GM18951 (cell line): ENCODE measurements at regions not wholly inside any gene's neighbourhood (a gene's known extent, or its start where the extent isn't known, plus 50 kb on each side); places are given as distances from the start of the nearest gene placed in this dataset.
"Not testable (repeated sequence)": the region's sequence is repeated elsewhere in the genome, so short reads cannot be mapped to it uniquely, and the experiment has no call there.

Source experiments
- POLR2A ChIP-seq: IDR thresholded peaks from 4 replicates; pipeline ENCODE4 v1.6.1; 2011; ENCODE audit warnings: mild to moderate bottlenecking; ENCODE audit not compliant: insufficient read length, insufficient read depth; ENCODE audit errors: extremely low read depth
- in situ Hi-C: fragments of 300-500 bp; cut with MboI; formaldehyde crosslinking; loops from one replicate; pipeline ENCODE4 v1.12.0; 2022; ENCODE audit warnings: low sequenced_read_pairs, mixed read lengths, inconsistent platforms; ENCODE audit not compliant: unreplicated experiment

GRCh38 chr10:60623627-60624026 lies 154.7 kb upstream of the CDK1 start:
- in situ Hi-C loops, result no loop called here
- TF ChIP-seq POLR2A, result no peak

DNA sequence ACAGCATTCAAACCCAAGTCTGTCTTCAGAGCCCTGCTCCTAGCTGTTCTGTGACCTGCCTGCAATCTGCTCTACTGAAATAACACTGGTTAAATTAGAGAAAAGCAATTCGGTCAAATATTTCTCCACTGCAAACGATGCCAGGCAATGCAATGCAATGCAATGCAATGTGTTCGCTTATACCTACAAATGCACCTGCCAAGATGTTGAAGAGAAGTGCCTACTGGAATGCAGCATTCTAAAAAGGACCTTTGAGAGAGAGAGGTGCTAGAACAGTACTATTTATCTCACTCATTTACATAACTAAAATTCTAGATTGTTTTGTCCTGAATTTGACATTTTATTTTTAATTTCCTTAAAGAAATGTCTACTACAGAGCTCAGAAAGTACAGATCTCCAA lies 157.3 kb upstream of the CDK1 start:
- in situ Hi-C loops, result no loop called here
- no peak for TF ChIP-seq POLR2A

DNA sequence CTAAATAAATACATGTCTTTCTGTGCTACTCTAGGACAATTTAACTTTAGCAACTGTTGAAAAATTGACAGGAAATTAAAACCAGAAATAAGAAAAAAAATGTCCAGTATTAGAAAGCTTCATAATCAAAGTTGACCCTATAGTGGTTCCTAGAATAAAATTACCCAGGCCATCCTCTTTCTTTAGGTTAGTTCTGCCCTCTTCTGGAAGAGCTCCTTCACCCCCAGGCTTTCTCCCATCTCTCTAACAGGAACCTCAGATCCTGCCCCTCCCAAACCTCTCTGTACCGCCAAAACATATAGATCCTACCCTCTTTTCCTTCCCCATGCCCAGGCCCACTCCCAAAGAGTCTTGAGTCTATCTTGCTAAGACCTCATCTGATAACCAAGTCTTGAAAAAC lies 159.4 kb upstream of the CDK1 start:
- TF ChIP-seq POLR2A, result no peak
- in situ Hi-C loops, result no loop called here

DNA sequence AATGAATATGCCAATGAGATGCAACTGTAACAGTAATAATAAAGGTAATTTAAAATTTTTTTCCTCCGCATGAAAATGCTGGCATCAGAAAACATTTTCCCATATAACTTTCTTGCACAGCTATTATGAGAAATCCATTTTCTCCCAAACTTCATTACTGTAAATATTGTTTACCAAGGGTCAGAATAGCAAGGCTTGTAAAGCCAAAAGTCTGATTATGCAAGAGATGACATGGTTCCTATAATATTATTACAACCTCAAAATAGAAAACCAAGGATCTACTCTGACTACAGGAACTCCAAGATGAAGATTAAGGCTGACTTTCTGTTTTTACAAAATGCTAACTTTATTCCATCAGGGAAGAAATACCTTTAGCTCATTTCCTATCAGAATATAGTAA lies 162.7 kb upstream of the CDK1 start:
- no peak for TF ChIP-seq POLR2A
- in situ Hi-C loops, result no loop called here

- in situ Hi-C loops, result no loop called here
Observed at GRCh38 chr10:60614363-60614762, 163.9 kb upstream of the CDK1 start.

DNA sequence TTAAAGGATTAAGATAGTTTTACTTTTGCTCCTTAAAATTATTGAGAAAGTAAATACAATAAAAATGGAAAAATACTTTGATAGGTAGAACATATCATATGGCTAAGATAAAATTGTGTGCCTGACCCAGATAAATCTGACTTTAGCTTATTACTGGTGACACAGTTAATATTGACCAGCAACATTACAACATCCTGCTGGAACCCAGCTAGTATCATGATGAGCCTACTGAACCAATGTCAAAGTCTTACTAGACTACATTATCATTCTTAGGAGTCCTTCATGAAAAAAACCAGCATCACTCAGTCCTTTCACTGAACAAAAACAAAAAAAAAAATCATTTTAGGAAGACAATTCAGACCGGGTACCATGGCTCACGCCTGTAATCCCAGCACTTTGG lies 164.8 kb upstream of the CDK1 start:
- TF ChIP-seq POLR2A, result no peak
- in situ Hi-C loops, result no loop called here

More at GRCh38 chr10:60614363-60614762, 163.9 kb upstream of the CDK1 start:
- TF ChIP-seq POLR2A, result no peak

DNA sequence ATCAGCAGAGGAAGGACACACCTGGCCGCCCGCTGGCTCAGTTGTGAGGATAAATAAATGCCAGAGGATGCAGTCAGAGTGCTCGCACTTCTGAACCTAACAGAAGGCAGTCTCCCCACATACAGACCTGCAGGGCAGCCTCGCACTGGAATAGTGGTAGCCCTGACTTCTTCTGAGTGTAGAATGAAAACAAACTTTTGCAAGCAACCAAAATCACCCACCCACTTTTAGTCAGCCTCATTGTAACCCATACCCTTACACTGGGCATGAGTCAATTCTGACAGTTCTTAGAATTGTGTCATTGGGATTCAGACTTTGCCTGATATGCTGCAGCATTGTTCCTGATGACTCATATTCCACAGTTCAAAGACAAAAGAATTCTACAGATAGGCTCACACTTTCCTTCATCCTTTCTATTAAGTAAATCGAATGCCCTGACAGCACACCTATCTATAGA lies 167.0 kb upstream of the CDK1 start:
- in situ Hi-C loops, result no loop called here
- TF ChIP-seq POLR2A, result no peak

- in situ Hi-C loops, result no loop called here
- no peak for TF ChIP-seq POLR2A
Observed at GRCh38 chr10:60607372-60607771, 170.9 kb upstream of the CDK1 start.

GRCh38 chr10:60606343-60607080 lies 171.8 kb upstream of the CDK1 start:
- TF ChIP-seq POLR2A, result no peak
- in situ Hi-C loops, result no loop called here

DNA sequence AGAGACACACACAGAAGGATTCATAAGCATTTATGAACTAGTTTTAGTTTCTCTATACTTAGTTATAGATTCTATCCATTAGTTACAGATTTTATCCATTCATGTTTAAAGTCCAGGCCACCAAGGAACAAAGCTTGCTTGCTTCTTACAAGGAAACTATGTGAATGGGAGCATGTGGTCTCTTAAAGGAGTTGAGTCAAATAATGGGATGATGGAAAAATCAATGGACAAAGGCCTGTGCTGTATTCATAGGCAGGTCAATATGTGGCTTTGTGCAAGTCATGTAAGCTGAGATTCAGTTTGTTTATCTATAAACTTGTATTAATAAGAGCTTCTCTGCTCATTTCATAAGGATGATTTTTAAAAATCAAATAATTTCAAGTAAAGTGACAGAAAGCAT lies 172.8 kb upstream of the CDK1 start:
- in situ Hi-C loops, result no loop called here
- TF ChIP-seq POLR2A, result no peak

- no peak for TF ChIP-seq POLR2A
- in situ Hi-C loops, result no loop called here
Observed at GRCh38 chr10:60604342-60604741, 173.9 kb upstream of the CDK1 start.

GRCh38 chr10:60597513-60597912 lies 180.8 kb upstream of the CDK1 start:
- no peak for TF ChIP-seq POLR2A
- in situ Hi-C loops, result no loop called here

- TF ChIP-seq POLR2A, result no peak
Observed at GRCh38 chr10:60595852-60596251, 182.4 kb upstream of the CDK1 start.

GRCh38 chr10:60594476-60595051 lies 183.7 kb upstream of the CDK1 start:
- TF ChIP-seq POLR2A, result no peak
- in situ Hi-C loops, result no loop called here

More at GRCh38 chr10:60595852-60596251, 182.4 kb upstream of the CDK1 start:
- in situ Hi-C loops, result no loop called here

- in situ Hi-C loops, result no loop called here
- TF ChIP-seq POLR2A, result no peak
Observed at GRCh38 chr10:60591119-60591518, 187.2 kb upstream of the CDK1 start.

DNA sequence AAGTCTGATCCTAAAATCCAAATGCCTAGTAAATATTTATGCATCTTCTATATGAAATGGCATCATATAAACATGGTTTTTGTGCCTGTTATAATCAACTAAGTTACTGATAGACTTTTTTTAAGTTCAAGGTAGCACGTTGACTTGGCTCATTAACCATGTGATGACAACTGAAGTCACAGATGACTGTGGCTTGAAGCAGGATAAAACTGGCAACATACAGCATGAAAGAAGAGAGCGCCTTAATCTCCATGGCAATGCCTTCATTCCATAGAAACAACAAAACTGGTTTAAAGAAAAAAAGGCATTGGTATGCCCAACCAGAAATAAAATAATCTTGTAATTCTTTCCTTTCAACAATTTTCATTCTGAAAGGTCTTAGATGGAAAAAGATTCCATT lies 188.9 kb upstream of the CDK1 start:
- in situ Hi-C loops, result no loop called here
- no peak for TF ChIP-seq POLR2A

- in situ Hi-C loops, result not testable (repeated sequence)
Observed at GRCh38 chr10:60581782-60582181, 192.1 kb upstream of the ANK3 start.
